WTC11 (cell line): ENCODE measurements at regions not wholly inside any gene's neighbourhood (a gene's known extent, or its start where the extent isn't known, plus 50 kb on each side); places are given as distances from the start of the nearest gene placed in this dataset.

ENCODE experiments used
- CREM ChIP-seq: sonication (generic); formaldehyde crosslinking; IDR thresholded peaks from 2 replicates; pipeline ENCODE4 v1.8.1; 2022; ENCODE audit warnings: mild to moderate bottlenecking, missing genetic modification reagents, moderate library complexity
- CTCF ChIP-seq: fragments of 200-600 bp; IDR thresholded peaks from 2 replicates; pipeline ENCODE4 v1.8.0; 2022; ENCODE audit warnings: antibody characterized with exemption
- E2F5 ChIP-seq: sonication (generic); formaldehyde crosslinking; IDR thresholded peaks from 2 replicates; pipeline ENCODE4 v1.8.1; 2022; ENCODE audit warnings: mild to moderate bottlenecking, moderate library complexity, missing genetic modification reagents
- ERG ChIP-seq: fragments of 250-450 bp; sonication (Bioruptor Pico); IDR thresholded peaks from 2 replicates; pipeline ENCODE4 v1.8.0; 2021; ENCODE audit warnings: mild to moderate bottlenecking
- FOXJ3 ChIP-seq: sonication (generic); formaldehyde crosslinking; IDR thresholded peaks from 2 replicates; pipeline ENCODE4 v1.9.0; 2021; ENCODE audit warnings: missing genetic modification reagents, mild to moderate bottlenecking, borderline replicate concordance
- KAT7 ChIP-seq: sonication (generic); formaldehyde crosslinking; IDR thresholded peaks from 2 replicates; pipeline ENCODE4 v1.8.1; 2023; ENCODE audit warnings: missing genetic modification reagents, mild to moderate bottlenecking, borderline replicate concordance
- MXD4 ChIP-seq: fragments of 250-450 bp; sonication (Bioruptor Pico); IDR thresholded peaks from 2 replicates; pipeline ENCODE4 v1.8.0; 2021; ENCODE audit warnings: mild to moderate bottlenecking, moderate library complexity, borderline replicate concordance
- NFE2L1 ChIP-seq: sonication (generic); formaldehyde crosslinking; IDR thresholded peaks from 2 replicates; pipeline ENCODE4 v1.8.1; 2023; ENCODE audit warnings: missing genetic modification reagents
- NR2C2 ChIP-seq: sonication (generic); formaldehyde crosslinking; IDR thresholded peaks from 2 replicates; pipeline ENCODE4 v1.8.0; 2022; ENCODE audit warnings: mild to moderate bottlenecking, missing genetic modification reagents
- OVOL2 ChIP-seq: fragments of 250-450 bp; sonication (Bioruptor Pico); IDR thresholded peaks from 2 replicates; pipeline ENCODE4 v1.9.0; 2021; ENCODE audit warnings: mild to moderate bottlenecking, borderline replicate concordance
- RELA ChIP-seq: sonication (generic); formaldehyde crosslinking; IDR thresholded peaks from 2 replicates; pipeline ENCODE4 v1.8.1; 2022; ENCODE audit warnings: missing genetic modification reagents, mild to moderate bottlenecking, borderline replicate concordance
- RORB ChIP-seq: fragments of 250-450 bp; sonication (Bioruptor Pico); IDR thresholded peaks from 2 replicates; pipeline ENCODE4 v1.9.0; 2021; ENCODE audit warnings: mild to moderate bottlenecking
- SMAD4 ChIP-seq: sonication (generic); formaldehyde crosslinking; IDR thresholded peaks from 2 replicates; pipeline ENCODE4 v1.8.0; 2022; ENCODE audit warnings: mild to moderate bottlenecking, missing genetic modification reagents
- TEAD1 ChIP-seq: sonication (generic); formaldehyde crosslinking; IDR thresholded peaks from 2 replicates; pipeline ENCODE4 v1.8.0; 2022; ENCODE audit warnings: mild to moderate bottlenecking, missing genetic modification reagents
- TEAD4 ChIP-seq: sonication (generic); formaldehyde crosslinking; IDR thresholded peaks from 2 replicates; pipeline ENCODE4 v1.8.0; 2022; ENCODE audit warnings: mild to moderate bottlenecking, missing genetic modification reagents
- TP53 ChIP-seq: sonication (generic); formaldehyde crosslinking; IDR thresholded peaks from 2 replicates; pipeline ENCODE4 v1.8.1; 2023; ENCODE audit warnings: mild to moderate bottlenecking, missing genetic modification reagents
- USF2 ChIP-seq: sonication (generic); formaldehyde crosslinking; IDR thresholded peaks from 2 replicates; pipeline ENCODE4 v1.8.1; 2023; ENCODE audit warnings: mild to moderate bottlenecking, missing genetic modification reagents, moderate library complexity
- ZNF263 ChIP-seq: sonication (generic); formaldehyde crosslinking; IDR thresholded peaks from 2 replicates; pipeline ENCODE4 v1.8.1; 2022; ENCODE audit warnings: low read depth, mild to moderate bottlenecking, moderate library complexity, missing genetic modification reagents
- TF ChIP-seq, protein P1 (sequence below): sonication (generic); formaldehyde crosslinking; IDR thresholded peaks from 2 replicates; pipeline ENCODE4 v1.8.1; 2023; ENCODE audit warnings: mild to moderate bottlenecking, missing genetic modification reagents, moderate library complexity
- TF ChIP-seq, protein P2 (sequence below): sonication (generic); formaldehyde crosslinking; IDR thresholded peaks from 2 replicates; pipeline ENCODE4 v1.8.1; 2022; ENCODE audit warnings: mild to moderate bottlenecking, missing genetic modification reagents, moderate library complexity, borderline replicate concordance
- TF ChIP-seq, protein P3 (sequence below): sonication (generic); formaldehyde crosslinking; IDR thresholded peaks from 2 replicates; pipeline ENCODE4 v1.8.1; 2023; ENCODE audit warnings: mild to moderate bottlenecking, missing genetic modification reagents, borderline replicate concordance
- TF ChIP-seq, protein P4 (sequence below): sonication (generic); formaldehyde crosslinking; IDR thresholded peaks from 2 replicates; pipeline ENCODE4 v1.8.0; 2022; ENCODE audit warnings: mild to moderate bottlenecking, missing genetic modification reagents
- TF ChIP-seq, protein P5 (sequence below): sonication (generic); formaldehyde crosslinking; IDR thresholded peaks from 2 replicates; pipeline ENCODE4 v1.8.1; 2022; ENCODE audit warnings: missing genetic modification reagents, borderline replicate concordance
- TF ChIP-seq, protein P6 (sequence below): sonication (generic); formaldehyde crosslinking; IDR thresholded peaks from 2 replicates; pipeline ENCODE4 v1.8.0; 2022; ENCODE audit warnings: mild to moderate bottlenecking, missing genetic modification reagents

DNA sequence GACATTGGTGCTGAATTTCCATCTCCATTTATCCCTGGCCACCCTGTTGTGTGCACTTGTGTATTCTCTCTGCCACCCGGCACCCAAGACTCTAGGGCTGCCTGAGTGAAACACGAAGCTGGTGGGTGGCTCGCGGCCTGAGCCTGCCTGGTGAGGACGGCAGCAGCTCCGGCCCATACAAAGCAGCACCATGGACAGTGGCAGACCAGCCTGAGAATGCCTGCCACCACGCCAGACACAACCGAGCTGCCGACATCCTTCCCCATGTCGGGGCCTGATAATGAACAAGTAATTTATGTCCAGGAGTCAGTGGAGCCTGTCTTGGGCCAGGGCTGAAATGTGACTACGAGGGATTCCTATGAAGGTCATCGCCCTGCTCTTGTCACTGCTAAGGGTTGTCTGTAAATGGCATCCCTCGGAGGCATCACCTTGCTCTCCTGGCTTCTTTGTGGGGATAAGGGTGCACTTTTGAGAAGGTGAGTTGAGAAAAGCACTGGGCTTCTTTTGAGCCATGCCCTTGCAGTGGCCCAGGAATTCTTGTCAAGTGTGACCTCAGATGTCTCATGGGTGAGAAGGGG is 175.7 kb downstream of the MELK start (continued):
- TF ChIP-seq USF2 (CRISPR knock-in tag) (no peak), MXD4 (no peak), NR2C2 (CRISPR knock-in tag) (no peak), TEAD4 (CRISPR knock-in tag) (peak; percentile 89), E2F5 (CRISPR knock-in tag) (no peak), NFE2L1 (no peak), TP53 (CRISPR knock-in tag) (no peak), CREM (CRISPR knock-in tag) (peak; percentile 66; the same call in 1 of the 2 replicates), ZNF263 (CRISPR knock-in tag) (no peak), ERG (CRISPR knock-in tag) (no peak), RORB (no peak), TEAD1 (CRISPR knock-in tag) (peak; percentile 87), RELA (no peak), CTCF (no peak), FOXJ3 (CRISPR knock-in tag) (no peak), KAT7 (CRISPR knock-in tag) (no peak), SMAD4 (CRISPR knock-in tag) (peak; percentile 82), OVOL2 (CRISPR knock-in tag) (no peak)
- TF ChIP-seq, protein P1, sequence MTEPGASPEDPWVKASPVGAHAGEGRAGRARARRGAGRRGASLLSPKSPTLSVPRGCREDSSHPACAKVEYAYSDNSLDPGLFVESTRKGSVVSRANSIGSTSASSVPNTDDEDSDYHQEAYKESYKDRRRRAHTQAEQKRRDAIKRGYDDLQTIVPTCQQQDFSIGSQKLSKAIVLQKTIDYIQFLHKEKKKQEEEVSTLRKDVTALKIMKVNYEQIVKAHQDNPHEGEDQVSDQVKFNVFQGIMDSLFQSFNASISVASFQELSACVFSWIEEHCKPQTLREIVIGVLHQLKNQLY (CRISPR knock-in tag): peak; percentile 23; the same call in 1 of the 2 replicates
- TF ChIP-seq, protein P2, sequence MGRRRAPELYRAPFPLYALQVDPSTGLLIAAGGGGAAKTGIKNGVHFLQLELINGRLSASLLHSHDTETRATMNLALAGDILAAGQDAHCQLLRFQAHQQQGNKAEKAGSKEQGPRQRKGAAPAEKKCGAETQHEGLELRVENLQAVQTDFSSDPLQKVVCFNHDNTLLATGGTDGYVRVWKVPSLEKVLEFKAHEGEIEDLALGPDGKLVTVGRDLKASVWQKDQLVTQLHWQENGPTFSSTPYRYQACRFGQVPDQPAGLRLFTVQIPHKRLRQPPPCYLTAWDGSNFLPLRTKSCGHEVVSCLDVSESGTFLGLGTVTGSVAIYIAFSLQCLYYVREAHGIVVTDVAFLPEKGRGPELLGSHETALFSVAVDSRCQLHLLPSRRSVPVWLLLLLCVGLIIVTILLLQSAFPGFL (CRISPR knock-in tag): peak; percentile 61; the same call in 1 of the 2 replicates
- TF ChIP-seq, protein P3, sequence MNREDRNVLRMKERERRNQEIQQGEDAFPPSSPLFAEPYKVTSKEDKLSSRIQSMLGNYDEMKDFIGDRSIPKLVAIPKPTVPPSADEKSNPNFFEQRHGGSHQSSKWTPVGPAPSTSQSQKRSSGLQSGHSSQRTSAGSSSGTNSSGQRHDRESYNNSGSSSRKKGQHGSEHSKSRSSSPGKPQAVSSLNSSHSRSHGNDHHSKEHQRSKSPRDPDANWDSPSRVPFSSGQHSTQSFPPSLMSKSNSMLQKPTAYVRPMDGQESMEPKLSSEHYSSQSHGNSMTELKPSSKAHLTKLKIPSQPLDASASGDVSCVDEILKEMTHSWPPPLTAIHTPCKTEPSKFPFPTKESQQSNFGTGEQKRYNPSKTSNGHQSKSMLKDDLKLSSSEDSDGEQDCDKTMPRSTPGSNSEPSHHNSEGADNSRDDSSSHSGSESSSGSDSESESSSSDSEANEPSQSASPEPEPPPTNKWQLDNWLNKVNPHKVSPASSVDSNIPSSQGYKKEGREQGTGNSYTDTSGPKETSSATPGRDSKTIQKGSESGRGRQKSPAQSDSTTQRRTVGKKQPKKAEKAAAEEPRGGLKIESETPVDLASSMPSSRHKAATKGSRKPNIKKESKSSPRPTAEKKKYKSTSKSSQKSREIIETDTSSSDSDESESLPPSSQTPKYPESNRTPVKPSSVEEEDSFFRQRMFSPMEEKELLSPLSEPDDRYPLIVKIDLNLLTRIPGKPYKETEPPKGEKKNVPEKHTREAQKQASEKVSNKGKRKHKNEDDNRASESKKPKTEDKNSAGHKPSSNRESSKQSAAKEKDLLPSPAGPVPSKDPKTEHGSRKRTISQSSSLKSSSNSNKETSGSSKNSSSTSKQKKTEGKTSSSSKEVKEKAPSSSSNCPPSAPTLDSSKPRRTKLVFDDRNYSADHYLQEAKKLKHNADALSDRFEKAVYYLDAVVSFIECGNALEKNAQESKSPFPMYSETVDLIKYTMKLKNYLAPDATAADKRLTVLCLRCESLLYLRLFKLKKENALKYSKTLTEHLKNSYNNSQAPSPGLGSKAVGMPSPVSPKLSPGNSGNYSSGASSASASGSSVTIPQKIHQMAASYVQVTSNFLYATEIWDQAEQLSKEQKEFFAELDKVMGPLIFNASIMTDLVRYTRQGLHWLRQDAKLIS (CRISPR knock-in tag): no peak
- TF ChIP-seq, protein P4, sequence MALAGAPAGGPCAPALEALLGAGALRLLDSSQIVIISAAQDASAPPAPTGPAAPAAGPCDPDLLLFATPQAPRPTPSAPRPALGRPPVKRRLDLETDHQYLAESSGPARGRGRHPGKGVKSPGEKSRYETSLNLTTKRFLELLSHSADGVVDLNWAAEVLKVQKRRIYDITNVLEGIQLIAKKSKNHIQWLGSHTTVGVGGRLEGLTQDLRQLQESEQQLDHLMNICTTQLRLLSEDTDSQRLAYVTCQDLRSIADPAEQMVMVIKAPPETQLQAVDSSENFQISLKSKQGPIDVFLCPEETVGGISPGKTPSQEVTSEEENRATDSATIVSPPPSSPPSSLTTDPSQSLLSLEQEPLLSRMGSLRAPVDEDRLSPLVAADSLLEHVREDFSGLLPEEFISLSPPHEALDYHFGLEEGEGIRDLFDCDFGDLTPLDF (CRISPR knock-in tag): 0 out of 2 replicates have a peak, but pooled peaks have one; percentile 65
- TF ChIP-seq, protein P5, sequence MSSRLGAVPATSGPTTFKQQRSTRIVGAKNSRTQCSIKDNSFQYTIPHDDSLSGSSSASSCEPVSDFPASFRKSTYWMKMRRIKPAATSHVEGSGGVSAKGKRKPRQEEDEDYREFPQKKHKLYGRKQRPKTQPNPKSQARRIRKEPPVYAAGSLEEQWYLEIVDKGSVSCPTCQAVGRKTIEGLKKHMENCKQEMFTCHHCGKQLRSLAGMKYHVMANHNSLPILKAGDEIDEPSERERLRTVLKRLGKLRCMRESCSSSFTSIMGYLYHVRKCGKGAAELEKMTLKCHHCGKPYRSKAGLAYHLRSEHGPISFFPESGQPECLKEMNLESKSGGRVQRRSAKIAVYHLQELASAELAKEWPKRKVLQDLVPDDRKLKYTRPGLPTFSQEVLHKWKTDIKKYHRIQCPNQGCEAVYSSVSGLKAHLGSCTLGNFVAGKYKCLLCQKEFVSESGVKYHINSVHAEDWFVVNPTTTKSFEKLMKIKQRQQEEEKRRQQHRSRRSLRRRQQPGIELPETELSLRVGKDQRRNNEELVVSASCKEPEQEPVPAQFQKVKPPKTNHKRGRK: no peak
- TF ChIP-seq, protein P6, sequence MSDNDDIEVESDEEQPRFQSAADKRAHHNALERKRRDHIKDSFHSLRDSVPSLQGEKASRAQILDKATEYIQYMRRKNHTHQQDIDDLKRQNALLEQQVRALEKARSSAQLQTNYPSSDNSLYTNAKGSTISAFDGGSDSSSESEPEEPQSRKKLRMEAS (CRISPR knock-in tag): 0 out of 2 replicates have a peak, but pooled peaks have one; percentile 41
